ENCODE measurements at regions not wholly inside any gene's neighbourhood (a gene's known extent, or its start where the extent isn't known, plus 50 kb on each side); places are given as distances from the start of the nearest gene placed in this dataset.
"Not testable (repeated sequence)": the region's sequence is repeated elsewhere in the genome, so short reads cannot be mapped to it uniquely, and the experiment has no call there.

DNA sequence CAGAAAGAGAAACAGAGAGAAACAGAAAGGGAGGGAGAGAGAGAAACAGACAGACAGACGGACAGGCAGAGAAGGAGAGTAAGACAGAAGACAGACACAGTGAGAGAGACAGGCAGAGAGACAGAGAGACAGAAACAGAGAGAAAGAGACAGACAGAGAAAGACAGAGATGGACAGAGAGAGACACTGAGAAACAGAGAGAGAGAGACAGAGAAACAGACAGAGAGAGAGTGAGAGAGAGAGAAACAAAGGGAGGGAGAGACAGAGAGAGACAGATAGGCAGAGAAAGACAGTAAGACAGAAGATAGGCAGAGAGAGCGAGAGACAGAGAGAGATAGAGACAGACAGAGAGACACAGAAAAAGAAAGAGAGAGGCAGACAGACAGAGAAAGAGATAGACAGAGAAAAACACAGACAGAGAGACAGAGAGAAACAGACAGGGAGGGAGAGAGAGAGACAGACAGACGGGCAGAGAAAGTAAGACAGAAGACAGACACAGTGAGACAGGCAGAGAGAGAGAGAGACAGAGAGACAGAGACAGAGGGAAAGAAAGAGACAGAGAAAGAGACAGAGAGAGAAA is 753.4 kb upstream of the DEFB115 start:
- Histone ChIP-seq H3K27me3 (ENCODE audit: insufficient read depth, low read length) (no peaks in the 10 kb centered on the region), H3K36me3 (ENCODE audit: insufficient read depth, low read length) (no peaks in the 10 kb centered on the region), H4K20me1 (ENCODE audit: insufficient read depth, low read length) (no peaks in the 10 kb centered on the region), H3K9ac (ENCODE audit: low read length) (no peak overlapping the region), H3K4me2 (ENCODE audit: low read length) (no peak overlapping the region), H3K4me1 (ENCODE audit: insufficient read depth, low read length) (no peaks in the 10 kb centered on the region), H2AFZ (ENCODE audit: low read depth, low read length) (no peak overlapping the region), H3K4me3 (ENCODE audit: insufficient read depth, low read depth, low read length) (no peak overlapping the region), H3K9me3 (ENCODE audit: insufficient read depth, low read depth, low read length) (no peaks in the 10 kb centered on the region), H3K27ac (ENCODE audit: low read depth, low read length) (no peak overlapping the region), H3K79me2 (ENCODE audit: insufficient read depth, low read length) (no peaks in the 10 kb centered on the region)
- FAIRE-seq (no peak), DNase-seq (ENCODE audit: low read depth) (peak; percentile 2)
- no peak for TF ChIP-seq EZH2 (IDR thresholded peaks at IDR 0.05; ENCODE audit: insufficient read depth, low read length)
- no peak for TF ChIP-seq CTCF (IDR thresholded peaks at IDR 0.05; ENCODE audit: insufficient read depth, low read depth, low read length)
- H3K9me3 Mint-ChIP-seq (ENCODE audit: unreplicated experiment): peaks cover 8% of the 10 kb centered on the region
- H3K27me3 Mint-ChIP-seq (ENCODE audit: low read depth, unreplicated experiment): no peaks in the 10 kb centered on the region
- no peak overlapping the region for H3K4me3 Mint-ChIP-seq (ENCODE audit: unreplicated experiment)
- no peaks in the 10 kb centered on the region for H3K4me1 Mint-ChIP-seq (ENCODE audit: low read depth, unreplicated experiment)
- no peaks in the 10 kb centered on the region for H3K36me3 Mint-ChIP-seq (ENCODE audit: low read depth, unreplicated experiment)
- H3K27ac Mint-ChIP-seq (ENCODE audit: unreplicated experiment): no peak overlapping the region

DNA sequence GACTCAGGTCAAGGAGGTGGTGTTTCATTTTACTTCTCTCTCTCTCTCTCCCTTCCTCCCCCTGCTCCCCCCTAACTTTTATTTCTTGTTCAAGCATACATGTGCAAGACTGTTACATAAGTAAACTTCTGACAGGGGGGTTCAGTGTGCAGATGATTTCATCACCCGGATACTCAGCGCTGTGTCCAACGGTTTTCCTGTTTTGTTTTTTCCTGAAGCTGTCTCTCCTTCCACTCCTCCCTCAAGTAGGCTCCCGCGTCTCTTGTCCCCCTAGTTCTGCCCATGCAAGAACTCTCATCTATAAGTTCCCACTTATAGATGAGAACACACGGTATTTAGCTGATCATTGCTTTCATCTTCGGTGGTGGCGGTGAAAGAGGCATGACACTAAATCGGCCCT is 751.9 kb upstream of the DEFB115 start:
- H3K4me3 ChIP-seq (ENCODE audit: insufficient read depth, low read depth, low read length): no peak overlapping the region
- Mint-ChIP-seq H3K36me3 (ENCODE audit: low read depth, unreplicated experiment) (no peaks in the 10 kb centered on the region), H3K9me3 (ENCODE audit: unreplicated experiment) (peaks cover 8% of the 10 kb centered on the region), H3K27ac (ENCODE audit: unreplicated experiment) (no peak overlapping the region), H3K4me3 (ENCODE audit: unreplicated experiment) (no peak overlapping the region), H3K4me1 (ENCODE audit: low read depth, unreplicated experiment) (no peaks in the 10 kb centered on the region), H3K27me3 (ENCODE audit: low read depth, unreplicated experiment) (no peaks in the 10 kb centered on the region)
- H4K20me1 ChIP-seq (ENCODE audit: insufficient read depth, low read length): no peaks in the 10 kb centered on the region
- H2AFZ ChIP-seq (ENCODE audit: low read depth, low read length): no peak overlapping the region
- no peaks in the 10 kb centered on the region for H3K79me2 ChIP-seq (ENCODE audit: insufficient read depth, low read length)
- H3K4me1 ChIP-seq (ENCODE audit: insufficient read depth, low read length): no peaks in the 10 kb centered on the region
- no peak overlapping the region for H3K9ac ChIP-seq (ENCODE audit: low read length)
- DNase-seq (ENCODE audit: low read depth) (no peak), FAIRE-seq (no peak)
- H3K27ac ChIP-seq (ENCODE audit: low read depth, low read length): no peak overlapping the region
- H3K27me3 ChIP-seq (ENCODE audit: insufficient read depth, low read length): no peaks in the 10 kb centered on the region
- H3K36me3 ChIP-seq (ENCODE audit: insufficient read depth, low read length): no peaks in the 10 kb centered on the region
- TF ChIP-seq EZH2 (IDR thresholded peaks at IDR 0.05; ENCODE audit: insufficient read depth, low read length): no peak
- no peak for TF ChIP-seq CTCF (IDR thresholded peaks at IDR 0.05; ENCODE audit: insufficient read depth, low read depth, low read length)
- no peaks in the 10 kb centered on the region for H3K9me3 ChIP-seq (ENCODE audit: insufficient read depth, low read depth, low read length)
- no peak overlapping the region for H3K4me2 ChIP-seq (ENCODE audit: low read length)

DNA sequence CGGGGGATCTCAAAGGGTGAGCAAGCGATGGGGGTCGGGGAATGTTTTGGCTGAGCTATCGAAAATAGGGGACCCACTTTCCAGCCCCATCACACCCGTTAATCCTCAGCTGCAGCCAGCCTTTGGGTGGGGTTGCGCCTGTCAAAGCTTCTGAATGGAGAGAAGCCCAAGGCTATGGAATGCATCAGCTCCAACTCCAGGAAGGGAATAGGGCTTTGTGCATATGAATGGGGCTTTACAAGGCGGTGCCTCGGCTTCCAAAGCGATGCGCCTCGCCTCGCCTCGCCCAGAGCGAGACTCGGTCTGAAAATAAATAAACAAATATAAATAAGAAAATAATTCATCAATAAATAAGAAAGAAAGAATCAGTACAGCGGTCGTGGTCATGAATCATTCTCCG is 751.4 kb upstream of the DEFB115 start:
- H3K4me1 Mint-ChIP-seq (ENCODE audit: low read depth, unreplicated experiment): no peaks in the 10 kb centered on the region
- no peak overlapping the region for H3K4me3 ChIP-seq (ENCODE audit: insufficient read depth, low read depth, low read length)
- FAIRE-seq (no peak), DNase-seq (ENCODE audit: low read depth) (no peak)
- no peak overlapping the region for H3K27ac Mint-ChIP-seq (ENCODE audit: unreplicated experiment)
- H3K9ac ChIP-seq (ENCODE audit: low read length): no peak overlapping the region
- H3K9me3 ChIP-seq (ENCODE audit: insufficient read depth, low read depth, low read length): no peaks in the 10 kb centered on the region
- H2AFZ ChIP-seq (ENCODE audit: low read depth, low read length): no peak overlapping the region
- no peak for TF ChIP-seq CTCF (IDR thresholded peaks at IDR 0.05; ENCODE audit: insufficient read depth, low read depth, low read length)
- no peak for TF ChIP-seq EZH2 (IDR thresholded peaks at IDR 0.05; ENCODE audit: insufficient read depth, low read length)
- no peaks in the 10 kb centered on the region for H3K27me3 Mint-ChIP-seq (ENCODE audit: low read depth, unreplicated experiment)
- no peaks in the 10 kb centered on the region for H3K4me1 ChIP-seq (ENCODE audit: insufficient read depth, low read length)
- no peak overlapping the region for H3K4me2 ChIP-seq (ENCODE audit: low read length)
- H4K20me1 ChIP-seq (ENCODE audit: insufficient read depth, low read length): no peaks in the 10 kb centered on the region
- no peaks in the 10 kb centered on the region for H3K36me3 ChIP-seq (ENCODE audit: insufficient read depth, low read length)
- no peaks in the 10 kb centered on the region for H3K79me2 ChIP-seq (ENCODE audit: insufficient read depth, low read length)
- peaks cover 8% of the 10 kb centered on the region for H3K9me3 Mint-ChIP-seq (ENCODE audit: unreplicated experiment)
- H3K4me3 Mint-ChIP-seq (ENCODE audit: unreplicated experiment): no peak overlapping the region
- H3K36me3 Mint-ChIP-seq (ENCODE audit: low read depth, unreplicated experiment): no peaks in the 10 kb centered on the region
- no peak overlapping the region for H3K27ac ChIP-seq (ENCODE audit: low read depth, low read length)
- no peaks in the 10 kb centered on the region for H3K27me3 ChIP-seq (ENCODE audit: insufficient read depth, low read length)

GRCh38 chr20:30508382-30508781 is 749.1 kb upstream of the DEFB115 start:
- H3K27ac Mint-ChIP-seq (ENCODE audit: unreplicated experiment); H3K36me3 ChIP-seq (ENCODE audit: insufficient read depth, low read length); H3K4me3 ChIP-seq (ENCODE audit: insufficient read depth, low read depth, low read length); H4K20me1 ChIP-seq (ENCODE audit: insufficient read depth, low read length); H3K4me3 Mint-ChIP-seq (ENCODE audit: unreplicated experiment); H3K27ac ChIP-seq (ENCODE audit: low read depth, low read length); H3K4me2 ChIP-seq (ENCODE audit: low read length); H3K36me3 Mint-ChIP-seq (ENCODE audit: low read depth, unreplicated experiment); H3K27me3 Mint-ChIP-seq (ENCODE audit: low read depth, unreplicated experiment); H3K9ac ChIP-seq (ENCODE audit: low read length); H3K27me3 ChIP-seq (ENCODE audit: insufficient read depth, low read length); H3K4me1 Mint-ChIP-seq (ENCODE audit: low read depth, unreplicated experiment); H3K9me3 ChIP-seq (ENCODE audit: insufficient read depth, low read depth, low read length); H2AFZ ChIP-seq (ENCODE audit: low read depth, low read length); FAIRE-seq; H3K4me1 ChIP-seq (ENCODE audit: insufficient read depth, low read length); DNase-seq (ENCODE audit: low read depth); H3K79me2 ChIP-seq (ENCODE audit: insufficient read depth, low read length): not testable (repeated sequence)
- H3K9me3 Mint-ChIP-seq (ENCODE audit: unreplicated experiment): peaks cover 17% of the 10 kb centered on the region

Measured in astrocyte (in vitro differentiated cells and primary cell).